AG09309 (cell line): ENCODE measurements at regions not wholly inside any gene's neighbourhood (a gene's known extent, or its start where the extent isn't known, plus 50 kb on each side); places are given as distances from the start of the nearest gene placed in this dataset.

Experiments
- DNase-seq: peaks from one replicate; pipeline ENCODE4 v3.0.0-alpha.2; 2010; ENCODE audit warnings: low read depth
- H3K4me3 ChIP-seq: 2 replicates; pipeline ENCODE4 v1.5.1; 2011; ENCODE audit warnings: mild to moderate bottlenecking, low read depth, low read length, moderate library complexity; ENCODE audit not compliant: control insufficient read depth
- TF ChIP-seq, protein P1 (sequence below): IDR thresholded peaks from 2 replicates; pipeline ENCODE4 v1.5.1; 2011; ENCODE audit warnings: mild to moderate bottlenecking, low read depth, low read length, inconsistent platforms; ENCODE audit not compliant: insufficient read depth, control insufficient read depth; ENCODE audit errors: missing control alignments

DNA sequence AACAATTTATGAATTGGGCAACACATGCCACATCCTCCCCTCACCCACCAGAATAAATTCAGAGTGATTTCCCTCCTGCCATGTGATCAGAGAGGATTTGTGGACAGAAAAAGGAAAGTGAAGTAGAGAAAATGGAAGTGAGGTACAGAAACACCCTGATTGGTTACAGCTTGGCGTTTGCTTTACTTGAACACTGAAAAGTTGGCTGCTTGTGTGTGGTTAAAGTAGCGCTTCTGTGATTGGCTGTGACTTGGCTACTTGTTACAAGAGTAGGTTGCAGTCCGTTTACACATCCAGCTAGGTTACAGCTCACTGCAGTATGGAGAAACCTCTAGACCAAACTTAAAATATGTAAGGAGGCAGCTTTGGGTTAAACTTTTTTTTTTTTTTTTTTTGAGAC, 205.2 kb upstream of the ZNF608 start:
- H3K4me3 ChIP-seq, result no peak overlapping the region
- DNase-seq, result no peak
- TF ChIP-seq, protein P1, sequence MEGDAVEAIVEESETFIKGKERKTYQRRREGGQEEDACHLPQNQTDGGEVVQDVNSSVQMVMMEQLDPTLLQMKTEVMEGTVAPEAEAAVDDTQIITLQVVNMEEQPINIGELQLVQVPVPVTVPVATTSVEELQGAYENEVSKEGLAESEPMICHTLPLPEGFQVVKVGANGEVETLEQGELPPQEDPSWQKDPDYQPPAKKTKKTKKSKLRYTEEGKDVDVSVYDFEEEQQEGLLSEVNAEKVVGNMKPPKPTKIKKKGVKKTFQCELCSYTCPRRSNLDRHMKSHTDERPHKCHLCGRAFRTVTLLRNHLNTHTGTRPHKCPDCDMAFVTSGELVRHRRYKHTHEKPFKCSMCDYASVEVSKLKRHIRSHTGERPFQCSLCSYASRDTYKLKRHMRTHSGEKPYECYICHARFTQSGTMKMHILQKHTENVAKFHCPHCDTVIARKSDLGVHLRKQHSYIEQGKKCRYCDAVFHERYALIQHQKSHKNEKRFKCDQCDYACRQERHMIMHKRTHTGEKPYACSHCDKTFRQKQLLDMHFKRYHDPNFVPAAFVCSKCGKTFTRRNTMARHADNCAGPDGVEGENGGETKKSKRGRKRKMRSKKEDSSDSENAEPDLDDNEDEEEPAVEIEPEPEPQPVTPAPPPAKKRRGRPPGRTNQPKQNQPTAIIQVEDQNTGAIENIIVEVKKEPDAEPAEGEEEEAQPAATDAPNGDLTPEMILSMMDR, result no peak

DNA sequence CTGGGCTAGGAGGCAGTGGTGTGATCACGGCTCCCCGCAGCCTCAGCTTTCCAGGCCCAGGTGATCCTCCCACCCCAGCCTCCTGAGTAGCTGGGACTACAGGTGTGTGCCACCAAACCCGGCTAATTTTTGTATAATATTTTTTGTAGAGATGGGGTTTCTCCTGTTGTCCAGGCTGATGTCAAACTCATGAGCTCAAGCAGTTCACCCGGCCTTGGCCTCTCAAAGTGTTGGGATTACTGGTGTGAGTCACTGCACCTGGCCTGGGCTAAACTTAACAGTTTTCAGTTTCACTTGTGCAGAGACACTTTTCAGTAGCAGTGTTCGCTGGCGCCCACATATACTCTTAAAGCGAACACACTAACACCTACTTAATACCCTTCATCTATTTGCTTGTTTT, 205.6 kb upstream of the ZNF608 start:
- DNase-seq, result no peak
- TF ChIP-seq, protein P1, result no peak
- no peak overlapping the region for H3K4me3 ChIP-seq

DNA sequence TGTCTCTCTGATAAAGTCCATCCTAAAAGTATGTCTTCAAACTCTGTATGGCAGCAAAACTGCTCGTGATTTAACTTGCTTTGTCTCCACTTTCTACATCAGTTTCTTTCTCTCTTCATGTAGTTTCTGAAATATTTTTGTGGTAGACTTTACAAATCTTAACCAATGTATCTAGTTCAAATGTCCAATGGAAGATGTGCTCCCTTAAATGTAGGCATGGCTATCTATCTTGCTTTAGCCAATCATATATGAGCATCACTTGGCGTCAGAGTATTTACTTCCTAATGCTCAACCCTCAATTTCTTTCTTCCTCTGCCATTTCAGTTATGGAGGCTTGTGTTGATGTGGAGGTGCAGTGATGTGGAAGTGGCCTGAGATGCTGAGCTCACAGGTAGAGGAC, 206.1 kb upstream of the ZNF608 start:
- H3K4me3 ChIP-seq, result no peak overlapping the region
- no peak for DNase-seq
- TF ChIP-seq, protein P1, result no peak

DNA sequence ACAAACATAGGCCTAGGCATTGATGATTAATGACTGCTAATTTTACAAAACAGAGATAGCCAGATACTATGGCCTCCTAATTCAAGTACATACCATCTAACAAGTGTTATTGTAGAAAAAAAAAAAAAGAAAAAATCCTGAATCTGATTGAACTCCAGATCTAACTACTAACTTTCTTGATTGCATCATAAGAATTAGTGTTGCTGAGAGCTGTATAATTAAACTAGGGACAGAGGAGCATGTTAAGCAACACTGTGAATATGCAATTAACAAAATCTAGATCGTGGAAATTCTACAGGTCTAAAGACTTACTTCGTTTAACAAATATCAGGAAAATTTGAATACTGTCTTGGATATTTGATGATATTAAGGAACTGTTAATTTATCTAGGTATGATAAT, 208.3 kb upstream of the ZNF608 start:
- no peak overlapping the region for H3K4me3 ChIP-seq
- DNase-seq, result no peak
- TF ChIP-seq, protein P1, result no peak

DNA sequence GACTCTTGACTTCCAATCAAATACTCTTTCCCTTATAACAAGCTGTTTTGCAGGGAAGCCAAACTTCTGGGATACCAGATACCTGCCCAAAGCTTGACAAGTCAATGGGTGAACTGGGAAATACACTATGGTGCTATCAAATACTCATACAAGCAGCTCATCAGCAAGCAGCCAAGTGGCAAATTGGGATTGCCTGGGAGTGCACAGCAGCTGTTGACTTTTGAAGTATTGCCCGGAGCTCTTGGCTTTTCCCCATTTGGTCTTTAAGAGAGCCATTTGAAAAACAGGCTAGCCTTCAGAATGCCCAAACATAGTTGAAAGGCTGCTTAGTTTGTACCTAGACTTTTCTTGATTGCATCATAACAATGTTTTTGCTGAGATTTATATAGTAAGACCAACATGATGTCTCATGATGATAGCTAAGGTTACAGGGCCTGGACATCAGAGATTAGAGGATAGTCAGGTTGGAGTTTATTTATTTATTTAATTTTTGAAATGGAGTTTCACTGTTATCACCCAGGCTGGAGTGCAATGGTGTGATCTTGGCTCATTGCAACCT, 210.1 kb upstream of the ZNF608 start:
- TF ChIP-seq, protein P1, result no peak
- no peak for DNase-seq
- no peak overlapping the region for H3K4me3 ChIP-seq

DNA sequence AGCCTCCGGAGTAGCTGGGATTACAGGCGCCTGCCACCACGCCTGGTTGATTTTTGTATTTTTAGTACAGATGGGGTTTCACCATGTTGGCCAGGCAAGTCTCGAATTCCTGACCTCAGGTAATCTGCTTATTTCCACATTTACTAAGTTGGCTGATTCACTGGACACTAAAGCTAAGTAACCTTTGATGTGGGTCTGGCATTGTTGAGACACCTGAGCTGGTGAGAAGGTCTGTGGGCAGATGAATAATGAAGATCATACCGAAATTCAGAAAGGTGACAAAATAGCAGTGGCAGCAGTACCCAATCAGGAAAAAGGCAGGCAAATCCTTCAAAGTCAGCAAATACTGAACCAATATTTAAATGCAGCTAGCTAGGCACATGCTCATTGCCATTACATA, 210.6 kb upstream of the ZNF608 start:
- TF ChIP-seq, protein P1, result no peak
- no peak overlapping the region for H3K4me3 ChIP-seq
- DNase-seq, result no peak

DNA sequence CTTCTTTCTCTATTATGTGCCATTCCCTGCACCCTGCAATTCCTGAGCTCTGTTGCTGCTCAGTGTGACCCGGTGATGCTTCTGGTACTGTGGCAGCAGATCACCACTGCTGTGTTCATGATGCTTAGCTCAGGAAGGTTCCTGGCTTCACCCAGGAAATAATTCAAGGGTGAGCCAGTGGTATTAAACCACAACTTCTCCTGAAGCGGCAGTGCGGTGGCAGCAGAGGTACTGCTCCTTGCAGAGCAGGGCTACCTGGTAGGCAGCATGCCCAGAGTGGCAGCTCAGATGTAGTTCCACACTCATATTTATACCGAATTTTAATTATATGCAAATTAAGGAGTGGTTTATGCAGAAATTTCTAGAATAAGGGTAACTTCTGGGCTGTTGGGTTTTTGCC, 213.8 kb upstream of the ZNF608 start:
- H3K4me3 ChIP-seq, result no peak overlapping the region
- no peak for DNase-seq
- TF ChIP-seq, protein P1, result no peak
